ENCODE measurements at regions not wholly inside any gene's neighbourhood (a gene's known extent, or its start where the extent isn't known, plus 50 kb on each side); places are given as distances from the start of the nearest gene placed in this dataset.

DNA sequence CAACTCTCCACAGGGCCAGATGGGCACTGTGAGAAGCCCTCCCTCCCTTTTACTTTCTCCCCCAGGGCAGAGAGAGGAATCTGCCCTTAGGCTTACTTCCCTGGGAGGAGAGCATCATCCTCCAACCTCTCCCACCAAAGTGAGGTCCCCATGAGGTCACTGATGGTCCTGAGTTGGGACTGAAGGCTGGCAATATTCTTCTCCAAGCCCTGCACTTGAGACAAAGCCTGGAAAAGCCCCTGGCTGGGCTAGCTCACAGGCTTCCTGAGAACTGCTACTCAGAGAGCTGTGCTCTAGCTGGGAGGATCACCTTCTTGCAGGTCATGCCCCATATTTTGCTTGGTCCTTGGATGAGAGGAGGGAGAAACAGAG, 110.0 kb upstream of the MEF2A start:
- TF ChIP-seq, protein P1, sequence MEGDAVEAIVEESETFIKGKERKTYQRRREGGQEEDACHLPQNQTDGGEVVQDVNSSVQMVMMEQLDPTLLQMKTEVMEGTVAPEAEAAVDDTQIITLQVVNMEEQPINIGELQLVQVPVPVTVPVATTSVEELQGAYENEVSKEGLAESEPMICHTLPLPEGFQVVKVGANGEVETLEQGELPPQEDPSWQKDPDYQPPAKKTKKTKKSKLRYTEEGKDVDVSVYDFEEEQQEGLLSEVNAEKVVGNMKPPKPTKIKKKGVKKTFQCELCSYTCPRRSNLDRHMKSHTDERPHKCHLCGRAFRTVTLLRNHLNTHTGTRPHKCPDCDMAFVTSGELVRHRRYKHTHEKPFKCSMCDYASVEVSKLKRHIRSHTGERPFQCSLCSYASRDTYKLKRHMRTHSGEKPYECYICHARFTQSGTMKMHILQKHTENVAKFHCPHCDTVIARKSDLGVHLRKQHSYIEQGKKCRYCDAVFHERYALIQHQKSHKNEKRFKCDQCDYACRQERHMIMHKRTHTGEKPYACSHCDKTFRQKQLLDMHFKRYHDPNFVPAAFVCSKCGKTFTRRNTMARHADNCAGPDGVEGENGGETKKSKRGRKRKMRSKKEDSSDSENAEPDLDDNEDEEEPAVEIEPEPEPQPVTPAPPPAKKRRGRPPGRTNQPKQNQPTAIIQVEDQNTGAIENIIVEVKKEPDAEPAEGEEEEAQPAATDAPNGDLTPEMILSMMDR (IDR thresholded peaks at IDR 0.05) = no peak
- TF ChIP-seq POLR2A (IDR thresholded peaks at IDR 0.05) = no peak
